ENCODE measurements at regions not wholly inside any gene's neighbourhood (a gene's known extent, or its start where the extent isn't known, plus 50 kb on each side); places are given as distances from the start of the nearest gene placed in this dataset.

GRCh38 chr20:55783381-55783780 is 221.9 kb downstream of the CBLN4 start:
- TF ChIP-seq, protein P1, sequence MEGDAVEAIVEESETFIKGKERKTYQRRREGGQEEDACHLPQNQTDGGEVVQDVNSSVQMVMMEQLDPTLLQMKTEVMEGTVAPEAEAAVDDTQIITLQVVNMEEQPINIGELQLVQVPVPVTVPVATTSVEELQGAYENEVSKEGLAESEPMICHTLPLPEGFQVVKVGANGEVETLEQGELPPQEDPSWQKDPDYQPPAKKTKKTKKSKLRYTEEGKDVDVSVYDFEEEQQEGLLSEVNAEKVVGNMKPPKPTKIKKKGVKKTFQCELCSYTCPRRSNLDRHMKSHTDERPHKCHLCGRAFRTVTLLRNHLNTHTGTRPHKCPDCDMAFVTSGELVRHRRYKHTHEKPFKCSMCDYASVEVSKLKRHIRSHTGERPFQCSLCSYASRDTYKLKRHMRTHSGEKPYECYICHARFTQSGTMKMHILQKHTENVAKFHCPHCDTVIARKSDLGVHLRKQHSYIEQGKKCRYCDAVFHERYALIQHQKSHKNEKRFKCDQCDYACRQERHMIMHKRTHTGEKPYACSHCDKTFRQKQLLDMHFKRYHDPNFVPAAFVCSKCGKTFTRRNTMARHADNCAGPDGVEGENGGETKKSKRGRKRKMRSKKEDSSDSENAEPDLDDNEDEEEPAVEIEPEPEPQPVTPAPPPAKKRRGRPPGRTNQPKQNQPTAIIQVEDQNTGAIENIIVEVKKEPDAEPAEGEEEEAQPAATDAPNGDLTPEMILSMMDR (conservative IDR thresholded peaks at IDR 0.05) = no peak
- TF ChIP-seq EZH2 (IDR thresholded peaks at IDR 0.05; ENCODE audit: low read depth) = no peak

Measured in PC-9 (cell line).